Activated CD4-positive, CD25-positive, alpha-beta regulatory T cell (primary cell): ENCODE measurements at regions not wholly inside any gene's neighbourhood (a gene's known extent, or its start where the extent isn't known, plus 50 kb on each side); places are given as distances from the start of the nearest gene placed in this dataset.
"Not testable (repeated sequence)": the region's sequence is repeated elsewhere in the genome, so short reads cannot be mapped to it uniquely, and the experiment has no call there.

Experiments
- DNase-seq, 4 experiments: peaks; one replicate each; lab custom pipeline; 2025; lab: John Stamatoyannopoulos, UW

DNA sequence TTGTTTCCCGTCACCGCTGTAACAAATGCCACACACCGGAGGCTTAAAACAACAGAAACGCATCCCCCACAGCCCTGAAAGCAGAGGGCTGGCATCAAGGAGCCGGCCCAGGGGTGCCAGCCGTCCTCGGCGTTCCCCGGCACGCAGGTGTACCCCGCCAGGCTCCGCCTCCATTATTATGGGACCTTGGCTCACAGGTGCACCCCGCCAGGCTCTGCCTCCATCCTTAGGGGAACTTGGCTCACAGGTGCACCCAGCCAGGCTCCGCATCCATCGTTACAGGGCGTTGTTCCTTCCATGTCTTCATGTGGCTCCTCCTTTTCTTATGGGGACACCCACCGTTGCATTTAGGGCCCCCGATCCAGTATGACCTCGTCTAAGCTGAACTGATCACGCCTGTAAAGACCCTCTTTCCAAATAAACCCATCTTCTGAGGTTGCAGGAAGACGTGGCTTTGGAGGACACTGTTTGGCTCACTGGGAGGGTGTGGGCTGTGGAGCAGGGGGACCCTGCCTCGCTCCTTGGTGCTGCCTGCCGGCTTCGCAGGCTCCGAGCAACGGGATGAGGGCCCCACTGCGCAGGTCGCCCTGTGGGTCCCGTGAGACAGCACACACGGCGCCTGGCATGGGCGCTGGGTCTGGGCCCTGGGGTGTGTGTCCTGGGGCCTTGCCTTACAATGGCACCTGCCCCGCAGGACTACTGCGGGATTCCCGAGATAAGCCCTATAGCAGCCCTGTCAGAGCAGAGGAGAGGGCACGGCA lies 154.9 kb upstream of the ZNF469 start:
- DNase-seq = not testable (repeated sequence)

DNA sequence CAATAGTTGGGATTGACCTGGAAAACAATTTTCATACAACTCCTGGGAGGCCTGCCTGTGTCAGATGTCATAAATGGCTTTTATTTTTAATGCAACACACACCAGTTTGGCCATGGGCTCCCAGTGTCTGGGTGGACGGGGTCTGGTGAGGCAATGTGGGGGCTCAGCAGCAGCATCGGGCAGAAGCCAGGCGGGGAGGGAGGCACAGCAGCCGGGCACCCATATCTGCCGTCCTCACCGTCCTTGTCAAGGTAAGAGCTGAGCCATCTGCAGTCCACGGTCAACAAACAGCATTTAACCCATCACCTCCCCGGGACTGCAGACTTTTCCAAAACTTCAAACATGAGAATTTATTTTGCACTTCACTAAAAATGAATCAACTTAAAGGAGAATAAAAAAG lies 154.0 kb upstream of the ZNF469 start:
- not testable (repeated sequence) for DNase-seq

DNA sequence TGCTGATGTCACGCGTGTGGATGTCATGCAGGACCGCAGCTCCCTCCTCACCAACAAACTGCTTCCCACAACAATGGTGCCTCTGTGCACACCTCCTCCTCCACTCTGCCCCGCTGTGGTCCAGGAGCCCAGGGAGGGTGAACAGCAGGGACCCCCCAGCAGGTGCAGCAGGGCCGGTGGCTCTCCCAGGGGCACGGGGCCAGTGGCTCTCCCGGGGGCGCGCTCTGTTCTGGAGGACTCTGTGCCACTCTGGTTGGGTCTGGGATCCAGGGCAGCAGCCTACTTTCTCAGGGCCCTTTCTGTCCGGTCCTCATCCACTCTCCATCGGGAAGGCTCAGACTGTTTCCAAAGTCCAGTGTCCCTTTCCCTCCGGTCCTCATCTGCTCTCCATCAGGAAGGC lies 153.0 kb upstream of the ZNF469 start:
- DNase-seq = not testable (repeated sequence)

DNA sequence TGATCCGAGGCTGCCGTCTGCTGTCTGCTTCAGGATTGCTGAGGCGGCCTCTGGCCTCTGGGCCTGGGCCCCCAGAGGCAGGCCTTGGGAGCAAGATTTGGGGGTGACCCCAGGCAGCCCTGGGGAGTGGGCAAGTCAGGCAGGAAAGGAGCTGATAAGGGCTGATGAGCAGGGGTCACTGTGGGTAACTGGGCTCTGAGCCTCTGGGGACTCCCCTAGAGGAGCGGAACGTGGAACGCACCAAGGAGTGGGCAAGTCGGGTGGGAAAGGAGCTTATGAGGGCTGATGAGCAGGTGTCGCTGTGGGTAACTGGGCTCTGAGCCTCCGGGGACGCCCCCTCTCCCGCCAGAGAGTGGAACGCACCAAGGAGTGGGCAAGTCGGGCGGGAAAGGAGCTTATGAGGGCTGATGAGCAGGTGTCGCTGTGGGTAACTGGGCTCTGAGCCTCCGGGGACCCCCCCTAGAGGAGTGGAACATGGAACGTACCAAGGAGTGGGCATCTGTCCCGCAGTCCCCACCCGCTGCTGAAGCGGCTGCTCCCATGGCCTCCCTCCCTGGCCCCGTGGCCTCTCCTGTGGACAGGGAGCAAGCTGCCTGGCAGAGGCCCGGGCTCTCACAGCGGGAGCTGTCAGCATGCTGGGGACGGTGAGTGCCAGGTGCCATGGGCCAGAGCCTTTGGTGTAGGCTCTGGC lies 152.3 kb upstream of the ZNF469 start:
- DNase-seq = not testable (repeated sequence)

DNA sequence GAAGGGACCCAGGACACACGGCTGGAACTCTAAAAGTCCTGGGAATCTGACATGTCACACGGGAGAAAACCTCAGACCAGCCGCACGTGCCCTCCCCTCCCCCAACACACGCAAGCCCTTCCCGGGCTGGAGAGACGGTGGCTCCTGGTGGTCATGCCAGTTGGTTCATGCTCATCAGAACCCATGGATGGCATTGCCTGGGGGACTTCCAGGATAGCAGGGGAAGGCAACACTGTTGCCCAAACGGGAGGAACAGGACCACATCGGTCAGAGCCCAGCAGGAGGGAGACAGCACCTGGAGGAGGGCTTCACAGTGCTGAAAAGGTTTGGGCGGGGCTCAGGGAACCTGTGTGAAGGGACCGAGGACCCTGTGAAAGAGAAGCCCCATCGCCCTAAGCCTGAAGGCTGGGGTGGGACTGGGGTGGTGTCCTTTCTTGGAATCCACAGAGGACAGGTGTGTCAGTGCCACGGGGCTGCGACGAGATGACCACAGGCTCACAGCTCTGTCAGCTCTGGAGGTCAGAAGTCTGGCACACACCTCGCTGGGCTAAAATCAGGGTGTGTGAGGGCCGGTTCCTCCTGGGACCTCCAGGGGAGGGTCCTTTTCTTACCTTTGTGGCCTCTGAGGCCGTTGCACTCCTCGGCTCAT lies 151.7 kb upstream of the ZNF469 start:
- not testable (repeated sequence) for DNase-seq

DNA sequence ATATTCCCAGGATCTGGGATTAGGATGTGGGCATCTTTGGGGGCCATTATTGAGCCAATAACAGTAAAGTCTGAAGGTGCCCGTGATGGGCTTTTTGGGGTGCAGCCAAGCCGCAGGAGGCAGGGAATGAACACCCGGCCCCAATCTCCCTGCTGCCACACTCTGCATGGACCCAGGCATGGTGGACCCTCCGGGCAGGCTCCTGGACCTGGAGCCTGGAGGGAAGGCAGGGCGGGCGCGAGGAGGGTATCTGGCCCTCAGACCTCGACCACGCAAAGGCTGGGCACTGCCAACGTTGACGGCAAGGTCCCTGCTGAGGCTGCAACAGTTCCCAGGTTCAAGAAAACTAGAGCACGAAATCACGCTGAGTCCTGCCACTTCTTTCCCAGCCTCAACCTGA lies 150.9 kb upstream of the ZNF469 start:
- not testable (repeated sequence) for DNase-seq

DNA sequence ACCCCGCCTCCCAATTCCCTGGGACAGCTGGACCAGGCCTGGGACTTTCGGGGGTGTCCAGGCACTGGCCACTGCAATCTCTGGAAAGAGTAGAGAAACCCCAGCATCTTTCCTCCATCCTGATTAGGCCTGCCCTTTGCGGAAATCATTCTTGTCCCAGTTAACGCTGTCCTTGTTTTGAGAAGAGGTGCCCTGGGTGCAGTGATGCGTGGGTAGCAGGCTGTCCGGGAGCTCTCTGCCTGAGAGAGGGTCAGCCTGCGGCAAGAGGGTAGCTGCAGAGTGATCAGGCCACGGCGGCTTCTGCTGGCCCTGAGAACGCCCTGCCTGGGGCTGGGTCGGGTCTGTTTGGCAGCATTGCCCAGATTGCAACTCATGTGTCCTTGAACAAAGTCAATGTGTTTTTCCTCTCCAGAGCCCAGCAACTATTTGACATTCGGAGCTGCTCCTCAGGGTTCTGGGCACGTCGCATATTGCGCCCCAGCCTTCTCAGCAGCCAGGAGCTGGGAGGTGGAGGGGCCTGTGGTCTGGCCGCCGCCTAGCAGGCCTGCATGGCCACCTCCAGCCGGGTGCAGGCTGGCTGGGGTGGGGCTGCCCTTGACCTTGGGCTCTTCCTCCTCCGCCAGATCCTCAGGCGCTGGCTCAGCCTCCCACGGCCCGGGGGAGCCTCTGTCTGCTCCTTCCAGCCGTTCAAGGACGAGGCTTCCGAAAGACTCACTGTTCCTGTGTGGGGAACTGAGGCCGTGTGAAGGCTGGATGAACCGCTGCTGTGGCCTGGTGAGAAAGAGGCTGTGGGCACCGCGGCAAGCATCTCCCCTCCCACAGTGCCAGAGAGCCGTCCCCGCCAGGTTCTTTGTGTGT lies 150.1 kb upstream of the ZNF469 start:
- DNase-seq = not testable (repeated sequence)

DNA sequence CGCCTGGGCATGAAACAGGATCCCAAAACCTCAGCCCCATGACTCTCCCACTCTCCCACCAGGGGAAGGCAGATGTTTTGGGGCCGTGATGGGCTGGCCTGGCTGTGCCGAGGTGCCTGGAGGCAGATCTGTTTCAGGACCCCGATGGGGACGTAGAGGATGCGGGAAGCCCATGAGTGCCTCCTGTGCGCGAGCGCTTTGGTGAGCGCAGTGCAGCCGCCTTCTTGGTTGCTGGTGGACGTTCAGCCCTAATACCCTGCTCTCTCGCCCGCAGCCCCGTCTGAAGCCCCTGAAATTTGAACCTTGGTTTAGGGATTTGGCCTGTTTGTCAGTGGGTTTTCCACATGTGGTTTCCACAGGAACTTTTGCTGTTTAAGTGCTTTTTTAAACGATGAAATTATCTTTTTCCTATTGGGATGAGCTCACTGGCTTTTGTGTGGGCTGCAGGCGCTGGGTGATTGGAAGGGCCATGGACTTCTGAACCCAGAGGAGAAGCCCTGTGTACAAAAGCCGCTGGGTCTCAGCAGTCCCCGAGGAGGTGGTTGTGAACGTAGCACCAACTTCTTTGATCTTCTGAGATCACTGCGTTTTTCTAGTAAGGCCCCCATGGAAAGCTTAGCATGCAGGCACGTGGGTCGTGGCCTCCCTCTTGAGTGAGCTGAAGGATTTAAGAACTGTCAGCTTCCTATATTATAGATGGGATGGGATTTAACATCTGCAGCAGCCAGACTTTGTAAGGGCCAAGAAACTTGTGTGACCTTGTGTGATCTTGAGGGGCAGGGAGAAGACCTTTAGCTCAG lies 148.9 kb upstream of the ZNF469 start:
- not testable (repeated sequence) for DNase-seq

DNA sequence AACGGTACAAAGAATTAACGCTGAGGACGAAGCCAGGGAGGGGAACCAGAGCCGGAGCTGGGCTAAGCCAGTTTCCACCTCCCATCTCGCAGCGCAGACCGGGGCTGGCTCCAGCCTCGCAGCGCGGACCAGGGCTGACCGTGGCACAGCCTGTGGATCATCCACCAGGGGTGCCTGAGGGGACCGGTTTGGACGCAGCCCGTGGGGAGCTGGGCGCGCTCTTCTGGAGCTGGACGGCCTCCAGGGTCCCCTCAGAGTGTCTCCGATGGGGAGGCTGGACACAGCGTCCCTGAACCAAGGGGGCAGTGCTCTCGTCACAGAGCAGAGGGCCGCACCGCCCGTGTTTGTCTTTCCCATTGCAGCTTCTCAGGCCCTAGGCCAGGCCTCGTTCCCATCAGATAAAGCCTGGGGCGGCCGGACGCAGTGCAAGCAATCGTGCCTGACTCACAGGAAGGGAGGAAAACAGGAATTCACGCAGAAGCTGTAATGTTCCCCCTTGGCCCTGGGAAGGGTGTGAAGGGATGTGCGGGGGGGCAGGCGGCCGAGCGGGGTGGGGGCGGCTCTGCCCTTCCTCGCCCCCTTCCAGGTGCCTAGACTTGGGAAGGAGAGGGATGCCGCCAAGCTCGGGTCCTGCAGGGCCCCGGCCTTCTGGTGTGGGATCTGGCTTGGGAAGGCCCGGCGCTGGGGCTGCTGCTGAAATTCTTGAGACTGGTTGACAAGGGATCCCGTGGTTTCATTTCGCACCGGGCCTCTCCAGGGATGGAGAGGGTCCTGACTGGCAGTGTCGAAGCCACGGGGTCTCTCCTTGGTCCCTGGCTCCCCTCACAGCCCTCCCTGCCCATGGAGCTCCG lies 148.1 kb upstream of the ZNF469 start:
- DNase-seq = not testable (repeated sequence)

DNA sequence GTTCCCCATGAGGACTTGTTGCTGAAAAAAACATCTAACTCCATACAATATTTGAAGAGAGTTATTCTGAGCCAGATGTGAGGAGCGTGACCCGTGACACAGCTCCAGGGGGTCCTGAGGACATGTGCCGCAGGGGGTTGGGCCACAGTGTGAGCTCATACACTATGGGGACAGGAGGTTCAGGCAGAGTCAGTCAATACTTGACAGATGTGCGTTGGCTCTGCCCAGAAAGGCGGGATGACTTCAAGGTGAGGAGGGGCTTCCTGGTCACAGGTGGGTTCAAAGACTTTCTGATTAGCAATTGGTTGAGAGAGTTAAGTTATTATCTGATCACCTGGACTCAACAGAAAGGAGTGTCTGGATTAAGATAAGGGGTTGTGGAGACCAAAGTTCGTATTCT lies 147.1 kb upstream of the ZNF469 start:
- DNase-seq = not testable (repeated sequence)

DNA sequence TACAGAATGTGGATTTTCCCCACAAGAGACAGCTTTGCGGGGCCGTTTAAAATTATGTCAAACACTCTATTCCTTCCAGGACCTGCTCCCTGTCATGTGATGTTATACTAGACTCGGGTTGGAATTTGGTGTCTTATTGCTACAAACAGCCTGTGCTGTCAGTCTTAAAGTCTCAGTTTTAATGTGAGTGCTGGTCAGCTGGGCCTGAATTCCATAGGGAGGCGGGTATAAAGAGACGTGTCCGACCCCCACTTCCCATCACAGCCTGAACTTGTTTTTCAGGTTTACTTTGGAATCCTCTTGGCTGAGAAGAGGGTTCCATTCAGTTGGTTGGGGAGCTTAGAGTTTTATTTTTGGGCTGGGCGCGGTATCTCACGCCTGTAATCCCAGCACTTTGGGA lies 146.5 kb upstream of the ZNF469 start:
- not testable (repeated sequence) for DNase-seq

DNA sequence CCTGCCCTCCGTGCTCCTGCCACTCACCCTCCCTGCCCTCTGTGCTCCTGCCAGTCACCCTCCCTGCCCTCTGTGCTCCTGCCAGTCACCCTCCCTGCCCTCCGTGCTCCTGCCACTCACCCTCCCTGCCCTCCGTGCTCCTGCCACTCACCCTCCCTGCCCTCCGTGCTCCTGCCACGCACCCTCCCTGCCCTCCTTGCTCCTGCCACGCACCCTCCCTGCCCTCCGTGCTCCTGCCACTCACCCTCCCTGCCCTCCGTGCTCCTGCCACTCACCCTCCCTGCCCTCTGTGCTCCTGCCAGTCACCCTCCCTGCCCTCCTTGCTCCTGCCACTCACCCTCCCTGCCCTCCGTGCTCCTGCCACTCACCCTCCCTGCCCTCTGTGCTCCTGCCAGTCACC lies 145.4 kb upstream of the ZNF469 start:
- DNase-seq = not testable (repeated sequence)

DNA sequence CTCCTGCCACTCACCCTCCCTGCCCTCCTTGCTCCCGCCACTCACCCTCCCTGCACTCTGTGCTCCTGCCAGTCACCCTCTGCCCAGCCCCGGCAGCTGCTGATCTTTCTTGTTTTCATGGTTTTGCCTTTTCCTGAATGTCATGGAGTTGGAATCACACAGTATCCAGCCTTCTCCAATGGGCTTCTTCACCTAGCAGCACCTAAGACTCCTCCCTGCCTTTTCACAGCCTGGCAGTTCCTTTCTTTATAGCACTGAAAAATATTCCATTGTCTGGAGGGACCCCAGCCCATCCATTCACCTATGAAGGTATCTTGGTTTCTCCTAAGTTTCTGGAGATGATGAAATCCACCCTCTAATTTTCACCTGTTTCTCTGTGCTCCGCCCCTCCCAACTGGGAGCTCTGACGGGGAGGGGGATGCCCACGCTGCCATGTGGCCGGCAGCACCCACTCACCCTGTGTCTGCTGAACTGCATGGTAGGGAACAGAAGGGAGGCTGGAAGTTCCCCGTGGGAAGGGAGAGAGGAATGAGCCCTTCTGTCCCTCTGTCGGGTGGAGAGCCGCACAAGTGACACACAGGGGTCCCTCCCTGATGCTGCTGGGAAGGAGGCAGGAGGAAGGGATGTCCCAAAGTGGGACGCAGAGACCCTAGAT lies 144.9 kb upstream of the ZNF469 start:
- not testable (repeated sequence) for DNase-seq

DNA sequence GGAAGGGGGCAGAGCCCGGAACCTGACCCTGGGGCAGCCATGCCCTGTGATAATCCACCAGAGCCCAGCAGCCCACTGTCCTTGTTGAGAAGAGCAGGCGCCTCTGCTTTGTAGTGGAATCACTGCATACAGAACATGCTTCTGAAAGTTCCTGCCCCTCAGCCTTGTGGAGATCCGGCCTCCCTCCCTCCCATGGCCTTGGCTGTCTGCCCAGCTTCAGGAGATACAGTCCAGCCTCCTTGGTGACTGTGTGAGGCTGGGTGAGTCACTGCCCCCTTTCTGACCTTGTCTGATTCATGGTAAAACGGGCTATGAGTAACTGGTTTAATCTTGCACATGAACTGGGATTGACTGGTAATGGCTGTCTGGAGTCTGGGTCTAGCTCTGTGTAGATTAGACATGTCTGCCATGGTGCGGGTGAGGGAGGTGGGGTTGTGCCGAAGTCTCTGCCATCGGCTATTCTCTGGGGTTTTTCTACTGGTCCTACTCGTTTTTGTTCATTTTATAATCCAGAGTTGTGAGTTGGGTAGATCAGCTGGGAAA lies 144.0 kb upstream of the ZNF469 start:
- not testable (repeated sequence) for DNase-seq

DNA sequence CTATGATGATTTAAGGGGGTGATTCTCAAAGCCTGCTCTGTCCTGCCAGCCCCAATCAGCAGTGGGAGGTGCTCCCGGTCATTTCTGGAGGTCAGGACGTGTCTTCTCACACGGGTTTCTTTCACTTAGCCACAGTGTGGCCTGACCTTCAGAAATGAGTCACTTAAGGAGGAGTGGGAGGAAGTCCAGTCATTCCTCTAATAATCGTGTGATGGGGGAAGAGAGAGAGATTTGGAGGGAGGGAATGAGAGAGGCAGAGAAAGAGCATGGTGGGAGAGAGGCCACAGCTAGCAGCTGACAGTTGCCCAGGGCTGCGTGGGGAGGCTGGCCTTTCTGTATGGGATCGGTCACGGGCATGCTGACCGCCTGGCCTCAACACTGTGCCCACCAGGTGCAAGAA lies 142.6 kb upstream of the ZNF469 start:
- DNase-seq = not testable (repeated sequence)

DNA sequence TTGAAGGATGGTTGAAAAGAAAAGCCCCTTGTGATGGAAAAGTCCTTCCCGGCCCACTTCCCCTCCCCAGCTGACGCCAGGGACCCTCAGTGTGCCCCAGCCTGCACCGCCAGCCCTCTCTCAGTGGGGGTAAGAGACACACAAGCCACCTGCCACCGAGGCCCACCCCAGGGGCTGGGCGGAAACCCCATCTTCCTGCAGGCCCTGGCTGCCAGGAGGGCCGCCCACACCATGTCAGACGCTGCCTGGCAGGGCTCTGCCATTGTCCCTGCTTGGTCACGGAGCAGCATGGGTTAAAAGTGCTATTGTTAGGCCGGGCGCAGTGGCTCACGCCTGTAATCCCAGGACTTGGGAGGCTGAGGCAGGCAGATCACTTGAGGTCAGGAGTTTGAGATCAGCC lies 142.0 kb upstream of the ZNF469 start:
- not testable (repeated sequence) for DNase-seq

DNA sequence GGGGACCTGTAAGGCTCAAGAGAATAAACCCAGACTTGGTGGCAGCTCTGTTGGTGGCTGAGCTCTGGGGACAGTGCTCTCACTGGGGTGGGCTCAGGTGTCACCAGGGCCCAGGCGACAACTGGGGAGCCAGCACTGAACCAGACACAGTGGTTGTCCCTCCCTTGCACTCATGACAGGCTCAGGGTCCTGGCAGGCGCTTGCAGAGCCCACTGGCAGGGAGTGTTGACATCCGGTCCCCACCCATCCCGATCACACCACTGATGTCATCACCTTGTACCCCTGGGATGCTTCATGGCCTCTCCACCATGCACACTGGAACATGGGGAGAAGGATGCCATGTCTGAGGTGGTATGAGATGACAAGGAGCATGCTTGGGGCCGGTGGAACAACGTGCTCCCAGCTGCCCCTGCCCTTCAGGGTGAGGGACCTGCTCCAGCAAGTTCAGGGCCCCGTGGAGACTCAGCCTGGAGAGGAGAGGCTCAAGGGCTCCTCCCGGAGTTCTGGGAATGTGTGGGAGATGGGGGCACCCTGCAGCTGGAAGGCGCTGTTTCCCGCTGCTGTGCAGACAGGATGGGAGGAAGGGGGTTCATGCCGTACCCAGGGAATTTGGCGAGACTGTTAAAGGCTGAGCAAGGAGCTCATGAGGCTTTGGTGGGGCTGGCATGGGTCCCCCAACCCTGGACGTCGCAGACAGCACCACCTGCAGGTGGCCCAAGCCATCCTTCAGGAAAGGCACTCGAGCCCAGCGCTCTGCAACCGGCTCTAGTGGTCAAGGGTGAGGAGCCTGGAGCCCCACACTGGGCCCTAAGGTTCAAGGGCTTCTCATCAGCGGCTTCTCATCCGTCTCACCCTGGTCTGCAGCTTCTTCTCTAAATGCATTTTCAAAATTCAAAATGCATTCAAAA lies 141.1 kb upstream of the ZNF469 start:
- not testable (repeated sequence) for DNase-seq
